ENCODE measurements at regions not wholly inside any gene's neighbourhood (a gene's known extent, or its start where the extent isn't known, plus 50 kb on each side); places are given as distances from the start of the nearest gene placed in this dataset.

DNA sequence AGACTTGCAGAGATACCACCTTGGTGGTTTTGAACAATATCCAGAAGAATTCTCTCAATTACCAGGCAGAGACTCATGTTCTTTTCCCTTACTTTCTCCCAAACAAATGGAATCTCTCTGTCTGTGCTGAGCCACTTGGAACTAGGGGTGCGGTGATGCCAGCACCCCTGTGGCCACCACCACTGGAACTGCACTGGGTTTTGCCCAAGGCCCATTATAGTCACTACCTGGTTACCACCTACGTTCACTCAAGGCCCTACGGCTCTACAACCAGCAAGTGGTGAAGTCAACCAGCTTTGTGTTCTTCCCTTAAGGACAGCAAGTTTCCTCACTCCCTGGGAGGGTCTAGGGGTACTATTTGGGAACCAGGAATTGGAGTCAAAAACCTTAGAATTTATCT lies 1183.7 kb downstream of the FSTL5 start:
- Histone ChIP-seq H3K36me3 (ENCODE audit: insufficient read depth in 1 of 2, low read depth in 1 of 2) (no peaks in the 10 kb centered on the region), H3K4me3 (no peak overlapping the region), H3K9me3 (peaks cover 2% of the 10 kb centered on the region), H3K27me3 (ENCODE audit: insufficient read depth in 3 of 3, low read length in 2 of 3) (no peaks in the 10 kb centered on the region), H3K27ac (no peak overlapping the region), H3K4me1 (no peaks in the 10 kb centered on the region)
- intact Hi-C loops (cut with DNase I): no loop called here
- ATAC-seq (no peak), DNase-seq (no peak)
- no peak for TF ChIP-seq CTCF (IDR thresholded peaks at IDR 0.05)
- 89 to 94% (median 89%) methylated on average over 3 of the region's 3 CpGs for WGBS, 3 donors

DNA sequence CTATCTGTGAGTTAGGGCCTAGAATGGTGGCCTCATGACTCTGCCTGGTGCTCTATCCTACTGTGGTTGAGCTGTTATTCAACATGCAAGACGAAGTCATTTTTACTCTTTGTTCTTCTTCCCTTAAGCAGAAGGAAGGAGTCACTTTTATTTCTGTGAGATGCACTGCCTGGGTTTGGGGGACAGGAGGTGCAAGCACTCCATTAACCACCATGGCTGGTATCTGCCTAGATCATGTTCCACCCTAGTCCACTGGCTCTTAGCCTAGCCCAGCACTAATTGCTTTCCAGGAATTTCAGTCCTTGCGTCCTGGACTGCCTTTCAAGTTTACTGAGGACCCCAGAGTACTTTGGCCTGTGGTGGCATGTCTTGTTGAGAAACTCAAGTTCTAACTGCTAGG lies 1182.7 kb downstream of the FSTL5 start:
- H3K27me3 ChIP-seq (ENCODE audit: insufficient read depth in 3 of 3, low read length in 2 of 3): no peaks in the 10 kb centered on the region
- TF ChIP-seq CTCF (IDR thresholded peaks at IDR 0.05): no peak
- intact Hi-C loops (cut with DNase I): no loop called here
- peaks cover 2% of the 10 kb centered on the region for H3K9me3 ChIP-seq
- no peak overlapping the region for H3K4me3 ChIP-seq
- WGBS, 3 donors: 60 to 79% (median 76%) methylated on average over 2 of the region's 2 CpGs
- H3K27ac ChIP-seq: no peak overlapping the region
- DNase-seq: no peak
- no peaks in the 10 kb centered on the region for H3K36me3 ChIP-seq (ENCODE audit: insufficient read depth in 1 of 2, low read depth in 1 of 2)
- H3K4me1 ChIP-seq: no peaks in the 10 kb centered on the region
- no peak for ATAC-seq

- 89 to 94% (median 90%) methylated on average over 9 of the region's 9 CpGs for WGBS, 3 donors
- ATAC-seq: no peak
- H3K9me3 ChIP-seq: peaks cover 2% of the 10 kb centered on the region
- TF ChIP-seq CTCF (IDR thresholded peaks at IDR 0.05): no peak
- intact Hi-C loops (cut with DNase I): no loop called here
- H3K4me3 ChIP-seq: no peak overlapping the region
- H3K4me1 ChIP-seq: no peaks in the 10 kb centered on the region
- no peak overlapping the region for H3K27ac ChIP-seq
- no peaks in the 10 kb centered on the region for H3K36me3 ChIP-seq (ENCODE audit: insufficient read depth in 1 of 2, low read depth in 1 of 2)
- no peak for DNase-seq
- H3K27me3 ChIP-seq (ENCODE audit: insufficient read depth in 3 of 3, low read length in 2 of 3): no peaks in the 10 kb centered on the region
Measured at GRCh38 chr4:160983035-160983434, 1180.8 kb downstream of the FSTL5 start.

- Histone ChIP-seq H3K4me3 (no peak overlapping the region), H3K9me3 (no peaks in the 10 kb centered on the region), H3K27me3 (ENCODE audit: insufficient read depth in 3 of 3, low read length in 2 of 3) (no peaks in the 10 kb centered on the region), H3K4me1 (no peaks in the 10 kb centered on the region), H3K36me3 (ENCODE audit: insufficient read depth in 1 of 2, low read depth in 1 of 2) (no peaks in the 10 kb centered on the region), H3K27ac (no peak overlapping the region)
- ATAC-seq: no peak
- intact Hi-C loops (cut with DNase I): no loop called here
- no peak for TF ChIP-seq CTCF (IDR thresholded peaks at IDR 0.05)
- 89 to 95% (median 90%) methylated on average over 8 of the region's 8 CpGs for WGBS, 3 donors
- no peak for DNase-seq
Measured at GRCh38 chr4:161002386-161002785, 1161.4 kb downstream of the FSTL5 start.

GRCh38 chr4:161003418-161004057 lies 1160.3 kb downstream of the FSTL5 start:
- ATAC-seq: no peak
- WGBS, 3 donors: 75 to 78% (median 77%) methylated on average over 16 of the region's 16 CpGs

More at GRCh38 chr4:161003418-161004057, 1160.3 kb downstream of the FSTL5 start:
- no peaks in the 10 kb centered on the region for H3K27me3 ChIP-seq (ENCODE audit: insufficient read depth in 3 of 3, low read length in 2 of 3)
- intact Hi-C loops (cut with DNase I): no loop called here
- DNase-seq: no peak
- no peak overlapping the region for H3K4me3 ChIP-seq
- H3K27ac ChIP-seq: no peak overlapping the region
- H3K4me1 ChIP-seq: no peaks in the 10 kb centered on the region
- no peaks in the 10 kb centered on the region for H3K9me3 ChIP-seq
- TF ChIP-seq CTCF (IDR thresholded peaks at IDR 0.05): no peak
- no peaks in the 10 kb centered on the region for H3K36me3 ChIP-seq (ENCODE audit: insufficient read depth in 1 of 2, low read depth in 1 of 2)
